Keratinocyte (primary cell): ENCODE measurements at regions not wholly inside any gene's neighbourhood (a gene's known extent, or its start where the extent isn't known, plus 50 kb on each side); places are given as distances from the start of the nearest gene placed in this dataset.

Experiments used
- EZH2 ChIP-seq: IDR thresholded peaks from one replicate; pipeline ENCODE4 v1.6.1; 2012; ENCODE audit warnings: inconsistent platforms, mild to moderate bottlenecking, low read length, moderate library complexity
- TF ChIP-seq, protein P1 (sequence below), 3 experiments: IDR thresholded peaks in 1 of 3; conservative IDR thresholded peaks in 1 of 3; optimal IDR thresholded peaks in 1 of 3; 2 replicates in 2 of 3; 3 replicates in 1 of 3; pipeline versions ENCODE3 to v1.5.1; 2011; ENCODE audit warnings: low read length in 3 of 3, mild to moderate bottlenecking in 3 of 3, moderate library complexity in 2 of 3, control low read depth in 1 of 3, inconsistent platforms in 1 of 3; ENCODE audit not compliant: insufficient read depth in 2 of 3; ENCODE audit errors: extremely low read depth in 1 of 3

DNA sequence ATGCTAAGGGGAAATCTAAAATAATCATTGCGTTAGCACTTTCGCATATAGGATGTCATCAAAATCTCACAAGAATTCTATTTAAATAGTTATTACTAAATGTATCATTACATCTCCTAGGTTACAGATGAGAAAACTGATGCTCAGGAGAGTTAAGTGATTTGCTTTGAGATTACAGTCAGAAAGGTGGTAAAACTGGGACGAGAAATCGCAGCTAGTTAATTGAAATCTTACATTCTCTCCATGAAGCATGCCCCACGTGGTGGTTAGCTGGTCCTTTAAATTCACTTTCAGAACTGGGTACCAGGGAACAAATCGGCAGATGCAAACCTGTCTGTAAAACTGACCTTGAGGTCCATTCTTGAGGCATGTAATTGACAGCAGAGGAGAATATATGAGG lies 71.8 kb upstream of the PLEKHG7 start:
- TF ChIP-seq, protein P1, sequence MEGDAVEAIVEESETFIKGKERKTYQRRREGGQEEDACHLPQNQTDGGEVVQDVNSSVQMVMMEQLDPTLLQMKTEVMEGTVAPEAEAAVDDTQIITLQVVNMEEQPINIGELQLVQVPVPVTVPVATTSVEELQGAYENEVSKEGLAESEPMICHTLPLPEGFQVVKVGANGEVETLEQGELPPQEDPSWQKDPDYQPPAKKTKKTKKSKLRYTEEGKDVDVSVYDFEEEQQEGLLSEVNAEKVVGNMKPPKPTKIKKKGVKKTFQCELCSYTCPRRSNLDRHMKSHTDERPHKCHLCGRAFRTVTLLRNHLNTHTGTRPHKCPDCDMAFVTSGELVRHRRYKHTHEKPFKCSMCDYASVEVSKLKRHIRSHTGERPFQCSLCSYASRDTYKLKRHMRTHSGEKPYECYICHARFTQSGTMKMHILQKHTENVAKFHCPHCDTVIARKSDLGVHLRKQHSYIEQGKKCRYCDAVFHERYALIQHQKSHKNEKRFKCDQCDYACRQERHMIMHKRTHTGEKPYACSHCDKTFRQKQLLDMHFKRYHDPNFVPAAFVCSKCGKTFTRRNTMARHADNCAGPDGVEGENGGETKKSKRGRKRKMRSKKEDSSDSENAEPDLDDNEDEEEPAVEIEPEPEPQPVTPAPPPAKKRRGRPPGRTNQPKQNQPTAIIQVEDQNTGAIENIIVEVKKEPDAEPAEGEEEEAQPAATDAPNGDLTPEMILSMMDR (optimal IDR thresholded peaks at IDR 0.05 in 1 of 3, IDR thresholded peaks at IDR 0.05 in 1 of 3, conservative IDR thresholded peaks at IDR 0.05 in 1 of 3; ENCODE audit: extremely low read depth in 1 of 3, insufficient read depth in 2 of 3, low read length in 3 of 3): no peak
- no peak for TF ChIP-seq EZH2
